BLaER1 (cell line): ENCODE measurements at regions not wholly inside any gene's neighbourhood (a gene's known extent, or its start where the extent isn't known, plus 50 kb on each side); places are given as distances from the start of the nearest gene placed in this dataset.

Experiments
- H3K27ac ChIP-seq: shearing (Covaris generic); formaldehyde crosslinking; 2 replicates; pipeline ENCODE4 v1.8.1; 2022
- H3K27me3 ChIP-seq: shearing (Covaris generic); formaldehyde crosslinking; 2 replicates; pipeline ENCODE4 v1.8.1; 2022
- H3K36me3 ChIP-seq: shearing (Covaris generic); formaldehyde crosslinking; 2 replicates; pipeline ENCODE4 v1.8.1; 2022
- H3K4me1 ChIP-seq: shearing (Covaris generic); formaldehyde crosslinking; 2 replicates; pipeline ENCODE4 v1.8.1; 2022
- H3K4me2 ChIP-seq: shearing (Covaris generic); formaldehyde crosslinking; 2 replicates; pipeline ENCODE4 v1.8.1; 2022
- H3K4me3 ChIP-seq: shearing (Covaris generic); formaldehyde crosslinking; 2 replicates; pipeline ENCODE4 v1.8.1; 2022
- H3K9ac ChIP-seq: shearing (Covaris generic); formaldehyde crosslinking; 2 replicates; pipeline ENCODE4 v1.8.1; 2022
- H3K9me3 ChIP-seq: shearing (Covaris generic); formaldehyde crosslinking; 2 replicates; pipeline ENCODE4 v1.8.1; 2022
- H4K20me1 ChIP-seq: shearing (Covaris generic); formaldehyde crosslinking; 2 replicates; pipeline ENCODE4 v1.8.1; 2022
- Cebpa-rat ChIP-seq: shearing (Covaris generic); IDR thresholded peaks from 2 replicates; pipeline ENCODE4 v1.8.1; 2022

GRCh38 chr1:83034851-83035250 is 964.1 kb downstream of the TTLL7 start:
- H3K9me3 ChIP-seq = peaks cover 28% of the 10 kb centered on the region
- H3K27ac ChIP-seq = no peak overlapping the region
- no peak overlapping the region for H3K4me2 ChIP-seq
- no peak overlapping the region for H3K4me3 ChIP-seq
- H4K20me1 ChIP-seq = no peaks in the 10 kb centered on the region
- H3K4me1 ChIP-seq = no peaks in the 10 kb centered on the region
- no peaks in the 10 kb centered on the region for H3K27me3 ChIP-seq
- no peak for TF ChIP-seq Cebpa-rat
- H3K9ac ChIP-seq = no peak overlapping the region
- H3K36me3 ChIP-seq = no peaks in the 10 kb centered on the region

GRCh38 chr1:83033682-83034081 is 965.2 kb downstream of the TTLL7 start:
- Histone ChIP-seq H3K9me3 (peaks cover 28% of the 10 kb centered on the region), H3K36me3 (no peaks in the 10 kb centered on the region), H3K27ac (no peak overlapping the region), H3K4me1 (no peaks in the 10 kb centered on the region), H4K20me1 (no peaks in the 10 kb centered on the region), H3K9ac (no peak overlapping the region), H3K4me2 (no peak overlapping the region), H3K4me3 (no peak overlapping the region), H3K27me3 (no peaks in the 10 kb centered on the region)
- no peak for TF ChIP-seq Cebpa-rat

GRCh38 chr1:83029916-83030315 is 969.0 kb downstream of the TTLL7 start:
- Histone ChIP-seq H3K9me3 (peaks cover 19% of the 10 kb centered on the region), H3K4me2 (no peak overlapping the region), H4K20me1 (no peaks in the 10 kb centered on the region), H3K9ac (no peak overlapping the region), H3K36me3 (no peaks in the 10 kb centered on the region), H3K27me3 (no peaks in the 10 kb centered on the region), H3K4me1 (no peaks in the 10 kb centered on the region), H3K27ac (no peak overlapping the region), H3K4me3 (no peak overlapping the region)
- no peak for TF ChIP-seq Cebpa-rat

GRCh38 chr1:83029050-83029449 is 969.9 kb downstream of the TTLL7 start:
- H4K20me1 ChIP-seq = no peaks in the 10 kb centered on the region
- peaks cover 19% of the 10 kb centered on the region for H3K9me3 ChIP-seq
- H3K36me3 ChIP-seq = no peaks in the 10 kb centered on the region
- H3K4me1 ChIP-seq = no peaks in the 10 kb centered on the region
- H3K27me3 ChIP-seq = no peaks in the 10 kb centered on the region
- TF ChIP-seq Cebpa-rat = no peak
- H3K4me2 ChIP-seq = no peak overlapping the region
- no peak overlapping the region for H3K4me3 ChIP-seq
- no peak overlapping the region for H3K27ac ChIP-seq
- H3K9ac ChIP-seq = no peak overlapping the region

- Histone ChIP-seq H3K4me2 (no peak overlapping the region), H3K9ac (no peak overlapping the region), H3K36me3 (no peaks in the 10 kb centered on the region), H3K4me3 (no peak overlapping the region), H4K20me1 (no peaks in the 10 kb centered on the region), H3K4me1 (no peaks in the 10 kb centered on the region), H3K9me3 (peaks cover 19% of the 10 kb centered on the region), H3K27me3 (no peaks in the 10 kb centered on the region), H3K27ac (no peak overlapping the region)
- TF ChIP-seq Cebpa-rat = no peak
Observed at GRCh38 chr1:83028467-83028866, 970.5 kb downstream of the TTLL7 start.

- no peak overlapping the region for H3K27ac ChIP-seq
- no peak for TF ChIP-seq Cebpa-rat
- peaks cover 19% of the 10 kb centered on the region for H3K9me3 ChIP-seq
Observed at GRCh38 chr1:83027511-83027910, 971.4 kb downstream of the TTLL7 start.

GRCh38 chr1:83026745-83027144 is 972.2 kb downstream of the TTLL7 start:
- Histone ChIP-seq H3K4me3 (no peak overlapping the region), H3K4me2 (no peak overlapping the region), H4K20me1 (no peaks in the 10 kb centered on the region), H3K36me3 (no peaks in the 10 kb centered on the region), H3K27me3 (no peaks in the 10 kb centered on the region), H3K4me1 (no peaks in the 10 kb centered on the region), H3K9me3 (peaks cover 13% of the 10 kb centered on the region), H3K9ac (no peak overlapping the region), H3K27ac (no peak overlapping the region)
- TF ChIP-seq Cebpa-rat = no peak

More at GRCh38 chr1:83027511-83027910, 971.4 kb downstream of the TTLL7 start:
- Histone ChIP-seq H3K4me1 (no peaks in the 10 kb centered on the region), H3K4me3 (no peak overlapping the region), H3K27me3 (no peaks in the 10 kb centered on the region), H3K36me3 (no peaks in the 10 kb centered on the region), H3K9ac (no peak overlapping the region), H4K20me1 (no peaks in the 10 kb centered on the region), H3K4me2 (no peak overlapping the region)

- Histone ChIP-seq H3K4me2 (no peak overlapping the region), H3K4me1 (no peaks in the 10 kb centered on the region), H3K9me3 (peaks cover 18% of the 10 kb centered on the region), H3K27ac (no peak overlapping the region), H3K9ac (no peak overlapping the region), H3K36me3 (no peaks in the 10 kb centered on the region), H3K4me3 (no peak overlapping the region), H3K27me3 (no peaks in the 10 kb centered on the region), H4K20me1 (no peaks in the 10 kb centered on the region)
- no peak for TF ChIP-seq Cebpa-rat
Observed at GRCh38 chr1:83024251-83024767, 974.6 kb downstream of the TTLL7 start.

- no peak overlapping the region for H3K27ac ChIP-seq
- no peak overlapping the region for H3K4me3 ChIP-seq
- no peak for TF ChIP-seq Cebpa-rat
Observed at GRCh38 chr1:83023212-83023611, 975.7 kb downstream of the TTLL7 start.

GRCh38 chr1:83022206-83022605 is 976.7 kb downstream of the TTLL7 start:
- Histone ChIP-seq H3K4me2 (no peak overlapping the region), H3K4me3 (no peak overlapping the region), H4K20me1 (no peaks in the 10 kb centered on the region), H3K9ac (no peak overlapping the region), H3K36me3 (no peaks in the 10 kb centered on the region), H3K9me3 (peaks cover 18% of the 10 kb centered on the region), H3K27me3 (no peaks in the 10 kb centered on the region), H3K4me1 (no peaks in the 10 kb centered on the region), H3K27ac (no peak overlapping the region)
- TF ChIP-seq Cebpa-rat = no peak

More at GRCh38 chr1:83023212-83023611, 975.7 kb downstream of the TTLL7 start:
- Histone ChIP-seq H3K4me2 (no peak overlapping the region), H3K36me3 (no peaks in the 10 kb centered on the region), H3K9me3 (peaks cover 18% of the 10 kb centered on the region), H3K27me3 (no peaks in the 10 kb centered on the region), H3K9ac (no peak overlapping the region), H3K4me1 (no peaks in the 10 kb centered on the region), H4K20me1 (no peaks in the 10 kb centered on the region)

GRCh38 chr1:83017701-83018100 is 981.2 kb downstream of the TTLL7 start:
- H3K4me1 ChIP-seq = no peaks in the 10 kb centered on the region
- no peaks in the 10 kb centered on the region for H4K20me1 ChIP-seq
- H3K36me3 ChIP-seq = no peaks in the 10 kb centered on the region
- H3K9me3 ChIP-seq = peaks cover 18% of the 10 kb centered on the region
- no peak overlapping the region for H3K4me3 ChIP-seq
- no peak overlapping the region for H3K27ac ChIP-seq
- H3K4me2 ChIP-seq = no peak overlapping the region
- no peaks in the 10 kb centered on the region for H3K27me3 ChIP-seq
- no peak overlapping the region for H3K9ac ChIP-seq
- TF ChIP-seq Cebpa-rat = no peak
